HFFc6 (cell line): ENCODE measurements at regions not wholly inside any gene's neighbourhood (a gene's known extent, or its start where the extent isn't known, plus 50 kb on each side); places are given as distances from the start of the nearest gene placed in this dataset.
"Not testable (repeated sequence)": the region's sequence is repeated elsewhere in the genome, so short reads cannot be mapped to it uniquely, and the experiment has no call there.

Source experiments
- DNase-seq: peaks from one replicate; pipeline ENCODE4 v3.0.0-alpha.2; 2018
- H3K27ac Mint-ChIP-seq: 2 replicates; pipeline ENCODE4 v1.8.0; 2020; ENCODE audit warnings: mild to moderate bottlenecking, mixed read lengths
- H3K27me3 Mint-ChIP-seq: 2 replicates; pipeline ENCODE4 v1.8.0; 2021; ENCODE audit warnings: mild to moderate bottlenecking, moderate library complexity, mixed read lengths; ENCODE audit not compliant: insufficient read depth
- H3K36me3 Mint-ChIP-seq: 2 replicates; pipeline ENCODE4 v1.8.0; 2021; ENCODE audit warnings: low read depth, mixed read lengths
- H3K4me1 Mint-ChIP-seq: 2 replicates; pipeline ENCODE4 v1.8.0; 2020; ENCODE audit warnings: low read depth, mixed read lengths
- H3K4me3 Mint-ChIP-seq: 2 replicates; pipeline ENCODE4 v1.8.0; 2020; ENCODE audit warnings: mild to moderate bottlenecking, moderate library complexity, mixed read lengths
- H3K9me3 Mint-ChIP-seq: 2 replicates; pipeline ENCODE4 v1.8.0; 2020; ENCODE audit warnings: mild to moderate bottlenecking, mixed read lengths
- CTCF ChIP-seq: fragments of 200-600 bp; sonication (generic); IDR thresholded peaks from 2 replicates; pipeline ENCODE4 v1.5.0; 2021; ENCODE audit warnings: antibody characterized with exemption, mild to moderate bottlenecking

DNA sequence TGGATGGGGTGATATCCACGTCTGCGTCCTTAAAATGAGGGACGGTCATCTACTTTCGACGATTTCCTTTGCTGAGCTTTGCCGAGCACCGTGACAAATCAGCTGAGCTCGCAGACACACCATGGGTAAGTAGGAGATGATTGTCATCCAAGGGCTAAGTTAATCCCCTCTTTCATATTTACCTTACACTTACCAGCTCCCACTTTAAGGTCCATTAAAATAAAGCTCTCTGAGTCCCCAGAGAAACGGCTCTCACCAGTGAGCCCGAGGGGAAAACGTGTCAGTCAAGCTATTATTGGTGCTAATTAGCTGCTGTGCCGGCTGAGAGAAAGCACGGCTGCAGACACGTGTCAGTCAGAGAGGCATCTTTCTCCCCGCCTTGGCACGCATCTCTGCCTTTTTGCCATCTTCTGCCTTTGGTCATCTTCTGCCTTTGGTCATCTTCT, 72.2 kb downstream of the CRLF2 start:
- no peak for DNase-seq
- H3K27ac Mint-ChIP-seq = no peak overlapping the region
- H3K36me3 Mint-ChIP-seq = peaks cover 8% of the 10 kb centered on the region; the same call in 1 of the 2 replicates
- peaks cover 7% of the 10 kb centered on the region for H3K9me3 Mint-ChIP-seq
- no peak overlapping the region for H3K4me3 Mint-ChIP-seq
- no peak for TF ChIP-seq CTCF
- H3K4me1 Mint-ChIP-seq = no peaks in the 10 kb centered on the region
- peaks cover 27% of the 10 kb centered on the region for H3K27me3 Mint-ChIP-seq

DNA sequence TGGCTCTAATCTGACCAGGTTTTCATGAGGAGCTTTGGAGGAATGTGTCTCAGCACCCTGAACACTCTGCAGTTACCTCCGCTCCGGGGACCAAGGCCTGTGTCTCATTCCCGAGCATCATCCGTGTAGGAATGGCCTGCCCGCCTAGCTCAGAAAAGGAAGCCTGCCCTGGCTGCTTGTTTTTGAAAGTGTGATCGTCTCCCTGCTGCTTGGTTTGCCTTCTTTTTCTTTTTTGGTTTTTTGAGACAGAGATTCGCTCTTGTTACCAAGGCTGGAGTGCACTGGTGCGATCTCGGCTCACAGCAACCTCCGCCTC, 73.3 kb downstream of the CRLF2 start:
- H3K4me1 Mint-ChIP-seq = no peaks in the 10 kb centered on the region
- TF ChIP-seq CTCF = no peak
- peaks cover 28% of the 10 kb centered on the region for H3K27me3 Mint-ChIP-seq
- no peak overlapping the region for H3K27ac Mint-ChIP-seq
- no peak for DNase-seq
- peaks cover 8% of the 10 kb centered on the region; the same call in 1 of the 2 replicates for H3K36me3 Mint-ChIP-seq
- H3K4me3 Mint-ChIP-seq = no peak overlapping the region
- H3K9me3 Mint-ChIP-seq = peaks cover 7% of the 10 kb centered on the region

DNA sequence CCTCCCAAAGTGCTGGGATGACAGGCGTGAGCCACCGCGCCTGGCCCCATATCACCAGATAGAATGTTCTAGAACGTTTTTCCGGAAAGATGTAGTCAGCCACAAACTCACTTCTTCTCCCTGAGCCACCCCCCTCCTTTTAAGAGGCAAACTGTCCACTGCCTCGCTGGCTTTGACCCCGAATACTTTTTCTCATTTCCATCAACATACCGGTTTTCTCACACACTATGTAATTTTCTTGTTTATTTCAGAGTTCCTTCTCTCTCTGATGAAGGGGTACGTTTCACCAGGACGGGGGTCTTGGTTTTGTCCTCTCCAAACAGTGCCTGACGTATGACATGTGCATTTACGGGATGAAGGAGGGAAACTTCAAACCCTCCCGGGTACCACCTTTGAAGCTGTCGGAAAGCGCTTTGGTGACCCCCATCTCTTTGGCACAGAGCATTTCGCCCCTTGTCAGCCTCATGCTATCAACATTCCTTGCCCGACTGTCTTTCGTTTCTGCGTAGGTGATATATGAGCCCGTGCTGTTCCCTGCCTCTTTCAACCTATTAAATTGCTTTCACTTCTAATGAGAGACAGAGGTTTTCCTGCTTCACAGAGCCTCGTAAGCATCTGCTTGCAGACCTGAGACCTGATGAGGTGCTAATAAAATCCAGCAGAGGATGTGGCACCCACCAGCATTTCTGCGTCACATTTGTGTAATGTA, 73.8 kb downstream of the CRLF2 start:
- H3K27me3 Mint-ChIP-seq = peaks cover 28% of the 10 kb centered on the region
- peaks cover 8% of the 10 kb centered on the region; the same call in 1 of the 2 replicates for H3K36me3 Mint-ChIP-seq
- TF ChIP-seq CTCF = no peak
- H3K4me1 Mint-ChIP-seq = no peaks in the 10 kb centered on the region
- H3K9me3 Mint-ChIP-seq = peaks cover 7% of the 10 kb centered on the region
- no peak overlapping the region for H3K27ac Mint-ChIP-seq
- no peak overlapping the region for H3K4me3 Mint-ChIP-seq
- no peak for DNase-seq

- Mint-ChIP-seq H3K4me3 (no peak overlapping the region), H3K27me3 (peaks cover 28% of the 10 kb centered on the region), H3K27ac (no peak overlapping the region), H3K36me3 (peaks cover 8% of the 10 kb centered on the region; the same call in 1 of the 2 replicates), H3K4me1 (no peaks in the 10 kb centered on the region), H3K9me3 (peaks cover 7% of the 10 kb centered on the region)
- TF ChIP-seq CTCF = no peak
- DNase-seq = no peak
Observed at GRCh38 chrX:1137531-1137930, 74.9 kb downstream of the CRLF2 start.

DNA sequence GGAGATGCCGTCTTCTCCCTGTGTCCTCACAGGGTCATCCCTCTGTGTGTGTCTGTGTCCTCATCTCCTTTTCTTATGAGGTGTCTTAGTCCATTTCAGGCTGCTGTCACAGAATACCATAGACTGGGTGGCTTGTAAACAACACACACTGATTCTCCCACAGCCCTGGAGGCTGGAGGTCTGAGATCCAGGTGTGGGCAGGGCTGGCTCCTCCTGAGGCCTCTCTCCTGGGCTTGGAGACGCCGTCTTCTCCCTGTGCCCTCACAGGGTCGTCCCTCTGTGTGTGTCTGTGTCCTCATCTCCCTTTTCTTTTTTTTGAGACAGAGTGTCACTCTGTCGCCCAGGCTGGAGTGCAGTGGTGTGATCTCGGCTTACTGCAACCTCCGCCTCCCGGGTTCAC, 75.9 kb downstream of the CRLF2 start:
- not testable (repeated sequence) for H3K9me3 Mint-ChIP-seq, DNase-seq, H3K27ac Mint-ChIP-seq, H3K4me1 Mint-ChIP-seq, H3K4me3 Mint-ChIP-seq, H3K36me3 Mint-ChIP-seq
- H3K27me3 Mint-ChIP-seq = peaks cover 28% of the 10 kb centered on the region

- H3K4me3 Mint-ChIP-seq = no peak overlapping the region
- H3K36me3 Mint-ChIP-seq = peaks cover 8% of the 10 kb centered on the region; the same call in 1 of the 2 replicates
- no peaks in the 10 kb centered on the region for H3K4me1 Mint-ChIP-seq
- H3K27ac Mint-ChIP-seq = no peak overlapping the region
- TF ChIP-seq CTCF = no peak
- DNase-seq = no peak
- H3K9me3 Mint-ChIP-seq = peaks cover 7% of the 10 kb centered on the region
- H3K27me3 Mint-ChIP-seq = peaks cover 24% of the 10 kb centered on the region
Observed at GRCh38 chrX:1134976-1135375, 77.5 kb downstream of the CRLF2 start.
